HL-60 (cell line): ENCODE measurements at regions not wholly inside any gene's neighbourhood (a gene's known extent, or its start where the extent isn't known, plus 50 kb on each side); places are given as distances from the start of the nearest gene placed in this dataset.

ENCODE experiments used
- CTCF ChIP-seq: IDR thresholded peaks from one replicate; pipeline ENCODE4 v1.5.1; 2011; ENCODE audit warnings: low read length, control low read depth, inconsistent platforms; ENCODE audit not compliant: insufficient read depth
- SPI1 ChIP-seq: IDR thresholded peaks from 2 replicates; pipeline ENCODE4 v1.6.1; 2012; ENCODE audit warnings: low read depth, mild to moderate bottlenecking, borderline replicate concordance

DNA sequence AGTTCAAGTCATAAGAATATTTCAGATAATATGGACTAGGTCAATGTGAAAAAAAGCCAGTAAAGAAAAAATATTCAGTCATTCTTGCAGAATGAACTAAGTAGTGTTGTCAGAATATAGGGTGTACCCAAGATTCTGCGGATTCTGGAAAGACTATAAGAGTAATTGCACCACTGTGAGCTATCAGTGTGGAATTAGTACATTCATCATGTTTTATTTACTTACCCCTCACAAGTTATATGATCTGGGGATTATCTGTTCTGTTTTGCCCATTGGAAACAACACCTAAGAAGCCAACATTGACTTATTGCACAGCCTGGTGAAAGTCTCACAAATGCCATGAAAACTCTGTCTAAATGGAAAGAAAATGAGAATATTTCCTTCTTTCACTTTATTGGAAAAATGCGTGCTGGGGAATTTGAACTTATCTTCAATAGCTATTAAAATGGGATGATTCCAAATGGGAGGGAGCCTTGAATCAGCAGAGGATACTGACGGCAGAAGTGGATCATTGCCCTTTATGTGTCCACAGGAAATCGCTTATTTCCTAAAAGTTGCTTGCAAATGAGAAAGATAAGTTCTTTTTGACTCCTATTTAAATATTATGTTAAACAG, 563.3 kb upstream of the POM121L12 start:
- no peak for TF ChIP-seq CTCF
- no peak for TF ChIP-seq SPI1
